Muscle layer of colon (tissue), 2 donors: ENCODE measurements at regions not wholly inside any gene's neighbourhood (a gene's known extent, or its start where the extent isn't known, plus 50 kb on each side); places are given as distances from the start of the nearest gene placed in this dataset.

Experiments used
- H3K27ac ChIP-seq: one replicate; pipeline ENCODE4 v1.7.0; 2013; ENCODE audit warnings: low read depth, mild to moderate bottlenecking, low read length, moderate library complexity
- H3K27me3 ChIP-seq, 2 donors: one replicate each; pipeline ENCODE4 v1.7.0; 2013; ENCODE audit warnings: low read length in 2 of 2, mild to moderate bottlenecking in 2 of 2; ENCODE audit not compliant: insufficient read depth in 2 of 2, control insufficient read depth in 1 of 2
- H3K36me3 ChIP-seq: one replicate; pipeline ENCODE4 v1.7.0; 2013; ENCODE audit warnings: mild to moderate bottlenecking, low read length; ENCODE audit not compliant: insufficient read depth
- H3K4me1 ChIP-seq: one replicate; pipeline ENCODE4 v1.7.0; 2013; ENCODE audit warnings: mild to moderate bottlenecking, low read length; ENCODE audit not compliant: insufficient read depth
- H3K4me3 ChIP-seq, 2 donors: one replicate each; pipeline ENCODE4 v1.7.0; 2013; ENCODE audit warnings: low read length in 2 of 2, low read depth in 1 of 2, mild to moderate bottlenecking in 1 of 2, moderate library complexity in 1 of 2
- H3K9ac ChIP-seq: one replicate; pipeline ENCODE4 v1.7.0; 2013; ENCODE audit warnings: low read length
- H3K9me3 ChIP-seq: one replicate; pipeline ENCODE4 v1.7.0; 2013; ENCODE audit warnings: mild to moderate bottlenecking, low read length
- donor health status: abdominal sarcoma.
- donor health status: Adenocarcinoma of cecum.

DNA sequence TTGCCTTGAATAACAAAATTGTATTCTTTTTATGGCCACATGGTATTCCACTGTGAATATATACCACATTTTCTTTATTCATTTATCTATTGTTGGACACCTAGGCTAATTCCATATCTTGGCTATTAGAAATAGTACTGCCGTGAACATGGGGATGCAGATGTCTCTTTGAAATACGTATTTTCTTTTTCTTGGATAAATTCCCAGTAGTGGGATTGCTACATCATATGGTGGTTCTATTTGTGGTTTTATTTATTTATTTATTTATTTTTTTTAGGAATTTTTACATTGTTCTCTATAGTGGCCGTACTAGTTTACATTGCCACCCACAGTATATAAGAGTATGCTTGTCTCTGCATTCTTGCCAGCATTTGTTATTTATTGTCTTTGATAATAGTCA is 679.8 kb upstream of the NRXN1 start:
- H3K27ac ChIP-seq = no peak overlapping the region
- no peaks in the 10 kb centered on the region for H3K36me3 ChIP-seq
- no peaks in the 10 kb centered on the region for H3K27me3 ChIP-seq
- H3K4me3 ChIP-seq = no peak overlapping the region
- H3K4me1 ChIP-seq = no peaks in the 10 kb centered on the region
- H3K9ac ChIP-seq = no peak overlapping the region
- no peaks in the 10 kb centered on the region for H3K9me3 ChIP-seq

GRCh38 chr2:51710222-51710621 is 678.3 kb upstream of the NRXN1 start:
- no peaks in the 10 kb centered on the region for H3K27me3 ChIP-seq
- H3K27ac ChIP-seq = no peak overlapping the region
- no peaks in the 10 kb centered on the region for H3K9me3 ChIP-seq
- H3K4me1 ChIP-seq = no peaks in the 10 kb centered on the region
- no peaks in the 10 kb centered on the region for H3K36me3 ChIP-seq
- no peak overlapping the region for H3K4me3 ChIP-seq
- H3K9ac ChIP-seq = no peak overlapping the region

DNA sequence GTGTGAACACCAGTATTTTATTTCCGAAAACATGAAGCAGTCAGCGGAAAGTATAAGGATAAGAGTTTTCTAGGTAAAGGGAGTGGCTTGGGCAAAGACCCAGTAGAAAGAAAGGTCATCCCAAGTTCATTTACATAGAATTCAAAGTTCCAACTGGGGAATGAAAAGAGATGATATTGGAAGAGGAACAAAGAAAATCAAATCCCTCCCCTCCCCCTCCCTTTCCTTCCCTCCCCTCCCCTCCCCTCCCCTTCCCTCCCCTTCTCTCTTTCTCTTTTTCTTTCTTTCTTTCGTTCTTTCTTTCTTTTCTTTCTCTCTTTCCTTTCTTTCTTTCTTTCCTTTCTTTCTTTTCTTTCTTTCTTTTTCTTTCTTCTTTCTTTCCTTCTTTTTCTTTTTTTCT is 675.7 kb upstream of the NRXN1 start:
- no peak overlapping the region for H3K4me3 ChIP-seq
- no peaks in the 10 kb centered on the region for H3K36me3 ChIP-seq
- no peaks in the 10 kb centered on the region for H3K4me1 ChIP-seq
- H3K27me3 ChIP-seq = no peaks in the 10 kb centered on the region
- H3K9ac ChIP-seq = no peak overlapping the region
- no peak overlapping the region for H3K27ac ChIP-seq
- H3K9me3 ChIP-seq = no peaks in the 10 kb centered on the region

DNA sequence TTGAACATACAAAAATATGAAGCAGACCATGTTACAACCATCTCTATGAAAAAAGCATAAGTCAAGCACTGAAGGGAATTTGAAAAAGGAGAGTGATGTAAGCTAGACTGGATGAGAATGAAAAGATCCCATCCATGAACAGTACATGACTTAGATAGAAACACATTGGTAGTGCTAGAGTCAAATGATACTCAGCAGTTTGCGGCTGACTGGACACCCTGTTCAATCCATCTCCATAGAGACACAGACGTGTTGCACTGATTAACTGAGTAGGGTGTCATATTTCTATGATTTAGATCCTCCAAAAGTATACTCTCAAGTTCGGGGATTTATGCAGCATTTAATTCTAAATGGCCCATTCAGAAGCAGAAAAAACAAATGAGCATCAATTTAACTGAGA is 674.3 kb upstream of the NRXN1 start:
- Histone ChIP-seq H3K4me1 (no peaks in the 10 kb centered on the region), H3K9ac (no peak overlapping the region), H3K9me3 (no peaks in the 10 kb centered on the region), H3K27ac (no peak overlapping the region), H3K4me3 (no peak overlapping the region), H3K27me3 (no peaks in the 10 kb centered on the region), H3K36me3 (no peaks in the 10 kb centered on the region)

DNA sequence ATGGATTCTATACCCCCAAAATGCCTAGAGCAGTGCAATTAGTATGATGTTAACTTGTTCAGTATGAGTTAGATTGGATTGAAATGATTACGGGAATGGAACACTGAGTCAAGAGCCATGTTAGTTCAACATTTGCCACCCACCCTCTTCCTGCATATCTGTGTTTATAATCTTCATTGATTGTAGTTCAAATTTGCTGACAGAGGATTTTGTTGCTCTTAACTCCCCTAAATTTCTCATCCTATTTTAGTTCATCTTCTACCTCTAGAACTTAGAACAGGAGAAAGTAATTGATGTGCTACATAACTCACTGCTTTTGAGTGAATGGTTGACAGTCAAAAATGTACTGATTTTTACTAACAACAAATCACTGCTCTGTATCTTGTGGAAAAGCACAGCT is 673.5 kb upstream of the NRXN1 start:
- Histone ChIP-seq H3K27me3 (no peaks in the 10 kb centered on the region), H3K36me3 (no peaks in the 10 kb centered on the region), H3K9me3 (no peaks in the 10 kb centered on the region), H3K4me1 (no peaks in the 10 kb centered on the region), H3K9ac (no peak overlapping the region), H3K27ac (no peak overlapping the region), H3K4me3 (no peak overlapping the region)

GRCh38 chr2:51698021-51698420 is 666.1 kb upstream of the NRXN1 start:
- H3K4me1 ChIP-seq = no peaks in the 10 kb centered on the region
- H3K9ac ChIP-seq = no peak overlapping the region
- no peak overlapping the region for H3K4me3 ChIP-seq
- H3K36me3 ChIP-seq = no peaks in the 10 kb centered on the region
- H3K27me3 ChIP-seq = no peaks in the 10 kb centered on the region
- H3K27ac ChIP-seq = no peak overlapping the region
- no peaks in the 10 kb centered on the region for H3K9me3 ChIP-seq

GRCh38 chr2:51697095-51697494 is 665.2 kb upstream of the NRXN1 start:
- Histone ChIP-seq H3K27ac (no peak overlapping the region), H3K9me3 (no peaks in the 10 kb centered on the region), H3K9ac (no peak overlapping the region), H3K36me3 (no peaks in the 10 kb centered on the region), H3K4me3 (no peak overlapping the region), H3K27me3 (no peaks in the 10 kb centered on the region), H3K4me1 (no peaks in the 10 kb centered on the region)

DNA sequence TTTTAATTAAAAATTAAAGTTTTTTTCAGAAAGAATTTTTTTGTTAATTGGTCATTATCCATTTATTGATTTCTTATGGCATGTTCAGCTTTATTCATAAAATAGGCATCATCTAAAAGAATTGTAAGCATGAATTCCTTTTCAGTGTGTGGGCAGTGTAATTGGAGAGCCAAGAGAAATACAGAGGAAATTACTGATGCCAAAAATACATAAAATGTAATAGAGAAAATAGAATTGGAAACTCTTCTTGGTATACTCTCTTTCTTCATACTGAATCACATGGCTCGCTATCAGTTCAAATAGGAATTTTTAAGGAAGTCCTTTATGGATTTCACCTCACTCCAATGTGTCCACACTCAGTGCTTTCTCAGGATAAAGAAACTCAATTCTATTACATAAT is 663.6 kb upstream of the NRXN1 start:
- Histone ChIP-seq H3K9me3 (no peaks in the 10 kb centered on the region), H3K27ac (no peak overlapping the region), H3K4me1 (no peaks in the 10 kb centered on the region), H3K4me3 (no peak overlapping the region), H3K36me3 (no peaks in the 10 kb centered on the region), H3K27me3 (no peaks in the 10 kb centered on the region), H3K9ac (no peak overlapping the region)

DNA sequence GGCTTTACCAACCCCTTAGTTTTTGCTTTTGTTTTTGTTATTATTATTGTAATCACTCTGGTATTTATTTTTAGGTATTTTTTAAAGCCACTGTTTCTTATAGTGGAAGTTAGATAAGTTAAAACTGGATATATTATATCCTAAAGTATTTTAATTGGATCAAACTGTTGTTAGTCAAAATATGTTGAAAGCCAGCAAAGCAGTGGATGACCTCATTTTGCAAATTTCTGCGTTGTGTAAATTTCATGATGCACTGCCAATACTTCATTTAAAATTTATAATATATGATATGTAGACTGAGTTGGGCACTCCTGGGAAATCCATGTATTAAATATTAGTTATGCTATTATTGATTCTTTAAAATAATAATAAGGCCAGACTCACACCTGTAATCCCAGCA is 661.7 kb upstream of the NRXN1 start:
- H3K36me3 ChIP-seq = no peaks in the 10 kb centered on the region
- no peaks in the 10 kb centered on the region for H3K4me1 ChIP-seq
- no peak overlapping the region for H3K4me3 ChIP-seq
- no peaks in the 10 kb centered on the region for H3K9me3 ChIP-seq
- no peak overlapping the region for H3K9ac ChIP-seq
- no peaks in the 10 kb centered on the region for H3K27me3 ChIP-seq
- H3K27ac ChIP-seq = no peak overlapping the region

GRCh38 chr2:51681854-51682253 is 649.9 kb upstream of the NRXN1 start:
- Histone ChIP-seq H3K9me3 (no peaks in the 10 kb centered on the region), H3K27me3 (no peaks in the 10 kb centered on the region), H3K36me3 (no peaks in the 10 kb centered on the region), H3K4me3 (no peak overlapping the region), H3K9ac (no peak overlapping the region), H3K4me1 (no peaks in the 10 kb centered on the region), H3K27ac (no peak overlapping the region)

- no peaks in the 10 kb centered on the region for H3K36me3 ChIP-seq
- H3K27me3 ChIP-seq = no peaks in the 10 kb centered on the region
- H3K27ac ChIP-seq = no peak overlapping the region
- H3K9ac ChIP-seq = no peak overlapping the region
- H3K9me3 ChIP-seq = no peaks in the 10 kb centered on the region
- H3K4me3 ChIP-seq = no peak overlapping the region
- no peaks in the 10 kb centered on the region for H3K4me1 ChIP-seq
Observed at GRCh38 chr2:51673628-51674027, 641.7 kb upstream of the NRXN1 start.

DNA sequence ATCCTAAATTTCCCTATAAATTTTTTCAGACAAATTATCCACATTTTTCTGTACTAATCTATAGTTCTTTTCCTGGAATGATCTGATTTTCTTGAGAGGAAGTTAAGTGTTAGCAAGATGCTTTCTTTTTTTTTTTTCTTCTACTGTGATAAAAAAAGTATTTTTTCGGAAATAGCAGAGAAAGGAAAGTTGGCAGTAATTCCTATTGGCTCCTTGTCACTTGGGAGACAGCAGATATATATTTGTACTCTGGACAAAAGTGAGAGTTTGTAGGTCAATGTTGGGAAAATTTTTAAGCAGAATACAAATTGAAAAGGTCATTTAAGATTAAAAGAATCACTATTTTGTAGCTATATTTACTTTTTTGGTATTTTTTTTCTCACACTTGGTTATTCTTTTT is 635.7 kb upstream of the NRXN1 start:
- no peak overlapping the region for H3K27ac ChIP-seq
- no peaks in the 10 kb centered on the region for H3K36me3 ChIP-seq
- H3K4me3 ChIP-seq = no peak overlapping the region
- H3K9ac ChIP-seq = no peak overlapping the region
- H3K9me3 ChIP-seq = no peaks in the 10 kb centered on the region
- H3K4me1 ChIP-seq = no peaks in the 10 kb centered on the region
- H3K27me3 ChIP-seq = no peaks in the 10 kb centered on the region
